Liver (tissue), 3 donors: ENCODE measurements at regions not wholly inside any gene's neighbourhood (a gene's known extent, or its start where the extent isn't known, plus 50 kb on each side); places are given as distances from the start of the nearest gene placed in this dataset.

Source experiments
- EGR1 ChIP-seq, 2 donors: IDR thresholded peaks; 2 replicates each; pipeline ENCODE4 v1.6.1; 2016 to 2018; ENCODE audit warnings: antibody characterized with exemption in 2 of 2, low read depth in 2 of 2
- GABPA ChIP-seq, 2 donors: IDR thresholded peaks in 1 of 2; conservative IDR thresholded peaks in 1 of 2; 2 replicates each; pipeline ENCODE4 v1.6.1; 2016; ENCODE audit warnings: antibody characterized with exemption in 2 of 2, mild to moderate bottlenecking in 1 of 2, moderate library complexity in 1 of 2
- HNF4G ChIP-seq: IDR thresholded peaks from 2 replicates; pipeline ENCODE4 v1.6.1; 2016; ENCODE audit warnings: antibody characterized with exemption
- JUND ChIP-seq, 2 donors: IDR thresholded peaks; 2 replicates each; pipeline ENCODE4 v1.6.1; 2016; ENCODE audit warnings: antibody characterized with exemption in 2 of 2
- RAD21 ChIP-seq, 2 donors: IDR thresholded peaks; 2 replicates each; pipeline ENCODE4 v1.6.1; 2016; ENCODE audit warnings: antibody characterized with exemption in 2 of 2, mild to moderate bottlenecking in 2 of 2
- RXRA ChIP-seq, 2 donors: IDR thresholded peaks; 2 replicates each; pipeline ENCODE4 v1.6.1; 2017 to 2018; ENCODE audit warnings: antibody characterized with exemption in 2 of 2, mild to moderate bottlenecking in 1 of 2
- SP1 ChIP-seq: IDR thresholded peaks from 2 replicates; pipeline ENCODE4 v1.6.1; 2018; ENCODE audit warnings: antibody characterized with exemption, mild to moderate bottlenecking
- TAF1 ChIP-seq: conservative IDR thresholded peaks from 2 replicates; pipeline ENCODE4 v1.6.1; 2016; ENCODE audit warnings: antibody characterized with exemption, mild to moderate bottlenecking
- YY1 ChIP-seq: IDR thresholded peaks from 2 replicates; pipeline ENCODE4 v1.6.1; 2016; ENCODE audit warnings: antibody characterized with exemption, mild to moderate bottlenecking
- TF ChIP-seq, protein P1 (sequence below): fragments of 150-350 bp; IDR thresholded peaks from 2 replicates; pipeline ENCODE4 v1.5.1; 2017; ENCODE audit warnings: improper control_type of control experiment, low read depth, low read length; ENCODE audit not compliant: missing input control
- TF ChIP-seq, protein P2 (sequence below): IDR thresholded peaks from 2 replicates; pipeline ENCODE4 v1.6.1; 2016; ENCODE audit warnings: antibody characterized with exemption, mild to moderate bottlenecking
- TF ChIP-seq, protein P3 (sequence below): IDR thresholded peaks from 2 replicates; pipeline ENCODE4 v1.6.1; 2016; ENCODE audit warnings: antibody characterized with exemption
- TF ChIP-seq, protein P4 (sequence below): IDR thresholded peaks from 2 replicates; pipeline ENCODE4 v1.6.1; 2016; ENCODE audit warnings: antibody characterized with exemption
- TF ChIP-seq, protein P5 (sequence below): IDR thresholded peaks from 2 replicates; pipeline ENCODE4 v1.6.1; 2016; ENCODE audit warnings: antibody characterized with exemption
- donor health status: healthy.
- donor health status: healthy.

DNA sequence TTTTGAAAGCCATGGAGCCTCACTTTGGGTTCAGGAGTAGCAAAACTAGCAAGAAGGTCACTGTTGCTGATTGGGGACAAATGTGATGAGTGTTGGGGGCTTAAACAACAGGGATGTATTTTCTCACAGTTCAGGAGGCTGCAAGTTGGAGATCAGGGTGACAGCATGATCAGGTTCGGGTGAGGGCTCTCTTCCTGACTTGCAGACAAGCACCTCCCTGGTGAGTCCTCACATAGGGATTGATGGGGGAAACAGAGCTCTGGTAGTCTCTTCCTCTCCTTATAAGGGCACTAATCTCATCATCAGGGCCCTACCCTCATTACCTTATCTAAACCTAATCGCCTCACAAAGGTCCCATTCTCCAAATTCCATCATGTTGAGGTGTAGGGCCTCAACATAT, 179.2 kb downstream of the TSHZ3 start:
- TF ChIP-seq JUND (IDR thresholded peaks at IDR 0.05): no peak
- TF ChIP-seq, protein P1, sequence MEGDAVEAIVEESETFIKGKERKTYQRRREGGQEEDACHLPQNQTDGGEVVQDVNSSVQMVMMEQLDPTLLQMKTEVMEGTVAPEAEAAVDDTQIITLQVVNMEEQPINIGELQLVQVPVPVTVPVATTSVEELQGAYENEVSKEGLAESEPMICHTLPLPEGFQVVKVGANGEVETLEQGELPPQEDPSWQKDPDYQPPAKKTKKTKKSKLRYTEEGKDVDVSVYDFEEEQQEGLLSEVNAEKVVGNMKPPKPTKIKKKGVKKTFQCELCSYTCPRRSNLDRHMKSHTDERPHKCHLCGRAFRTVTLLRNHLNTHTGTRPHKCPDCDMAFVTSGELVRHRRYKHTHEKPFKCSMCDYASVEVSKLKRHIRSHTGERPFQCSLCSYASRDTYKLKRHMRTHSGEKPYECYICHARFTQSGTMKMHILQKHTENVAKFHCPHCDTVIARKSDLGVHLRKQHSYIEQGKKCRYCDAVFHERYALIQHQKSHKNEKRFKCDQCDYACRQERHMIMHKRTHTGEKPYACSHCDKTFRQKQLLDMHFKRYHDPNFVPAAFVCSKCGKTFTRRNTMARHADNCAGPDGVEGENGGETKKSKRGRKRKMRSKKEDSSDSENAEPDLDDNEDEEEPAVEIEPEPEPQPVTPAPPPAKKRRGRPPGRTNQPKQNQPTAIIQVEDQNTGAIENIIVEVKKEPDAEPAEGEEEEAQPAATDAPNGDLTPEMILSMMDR: no peak
- TF ChIP-seq, protein P2, sequence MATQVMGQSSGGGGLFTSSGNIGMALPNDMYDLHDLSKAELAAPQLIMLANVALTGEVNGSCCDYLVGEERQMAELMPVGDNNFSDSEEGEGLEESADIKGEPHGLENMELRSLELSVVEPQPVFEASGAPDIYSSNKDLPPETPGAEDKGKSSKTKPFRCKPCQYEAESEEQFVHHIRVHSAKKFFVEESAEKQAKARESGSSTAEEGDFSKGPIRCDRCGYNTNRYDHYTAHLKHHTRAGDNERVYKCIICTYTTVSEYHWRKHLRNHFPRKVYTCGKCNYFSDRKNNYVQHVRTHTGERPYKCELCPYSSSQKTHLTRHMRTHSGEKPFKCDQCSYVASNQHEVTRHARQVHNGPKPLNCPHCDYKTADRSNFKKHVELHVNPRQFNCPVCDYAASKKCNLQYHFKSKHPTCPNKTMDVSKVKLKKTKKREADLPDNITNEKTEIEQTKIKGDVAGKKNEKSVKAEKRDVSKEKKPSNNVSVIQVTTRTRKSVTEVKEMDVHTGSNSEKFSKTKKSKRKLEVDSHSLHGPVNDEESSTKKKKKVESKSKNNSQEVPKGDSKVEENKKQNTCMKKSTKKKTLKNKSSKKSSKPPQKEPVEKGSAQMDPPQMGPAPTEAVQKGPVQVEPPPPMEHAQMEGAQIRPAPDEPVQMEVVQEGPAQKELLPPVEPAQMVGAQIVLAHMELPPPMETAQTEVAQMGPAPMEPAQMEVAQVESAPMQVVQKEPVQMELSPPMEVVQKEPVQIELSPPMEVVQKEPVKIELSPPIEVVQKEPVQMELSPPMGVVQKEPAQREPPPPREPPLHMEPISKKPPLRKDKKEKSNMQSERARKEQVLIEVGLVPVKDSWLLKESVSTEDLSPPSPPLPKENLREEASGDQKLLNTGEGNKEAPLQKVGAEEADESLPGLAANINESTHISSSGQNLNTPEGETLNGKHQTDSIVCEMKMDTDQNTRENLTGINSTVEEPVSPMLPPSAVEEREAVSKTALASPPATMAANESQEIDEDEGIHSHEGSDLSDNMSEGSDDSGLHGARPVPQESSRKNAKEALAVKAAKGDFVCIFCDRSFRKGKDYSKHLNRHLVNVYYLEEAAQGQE: no peak
- no peak for TF ChIP-seq GABPA (IDR thresholded peaks at IDR 0.05 in 1 of 2, conservative IDR thresholded peaks at IDR 0.05 in 1 of 2)
- TF ChIP-seq, protein P3, sequence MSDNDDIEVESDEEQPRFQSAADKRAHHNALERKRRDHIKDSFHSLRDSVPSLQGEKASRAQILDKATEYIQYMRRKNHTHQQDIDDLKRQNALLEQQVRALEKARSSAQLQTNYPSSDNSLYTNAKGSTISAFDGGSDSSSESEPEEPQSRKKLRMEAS: no peak
- no peak for TF ChIP-seq YY1
- TF ChIP-seq SP1: no peak
- no peak for TF ChIP-seq EGR1 (IDR thresholded peaks at IDR 0.05; ENCODE audit: low read depth in 2 of 2)
- no peak for TF ChIP-seq RAD21 (IDR thresholded peaks at IDR 0.05)
- TF ChIP-seq TAF1: no peak
- TF ChIP-seq, protein P4, sequence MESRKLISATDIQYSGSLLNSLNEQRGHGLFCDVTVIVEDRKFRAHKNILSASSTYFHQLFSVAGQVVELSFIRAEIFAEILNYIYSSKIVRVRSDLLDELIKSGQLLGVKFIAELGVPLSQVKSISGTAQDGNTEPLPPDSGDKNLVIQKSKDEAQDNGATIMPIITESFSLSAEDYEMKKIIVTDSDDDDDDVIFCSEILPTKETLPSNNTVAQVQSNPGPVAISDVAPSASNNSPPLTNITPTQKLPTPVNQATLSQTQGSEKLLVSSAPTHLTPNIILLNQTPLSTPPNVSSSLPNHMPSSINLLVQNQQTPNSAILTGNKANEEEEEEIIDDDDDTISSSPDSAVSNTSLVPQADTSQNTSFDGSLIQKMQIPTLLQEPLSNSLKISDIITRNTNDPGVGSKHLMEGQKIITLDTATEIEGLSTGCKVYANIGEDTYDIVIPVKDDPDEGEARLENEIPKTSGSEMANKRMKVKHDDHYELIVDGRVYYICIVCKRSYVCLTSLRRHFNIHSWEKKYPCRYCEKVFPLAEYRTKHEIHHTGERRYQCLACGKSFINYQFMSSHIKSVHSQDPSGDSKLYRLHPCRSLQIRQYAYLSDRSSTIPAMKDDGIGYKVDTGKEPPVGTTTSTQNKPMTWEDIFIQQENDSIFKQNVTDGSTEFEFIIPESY: no peak
- no peak for TF ChIP-seq RXRA (IDR thresholded peaks at IDR 0.05)
- TF ChIP-seq, protein P5, sequence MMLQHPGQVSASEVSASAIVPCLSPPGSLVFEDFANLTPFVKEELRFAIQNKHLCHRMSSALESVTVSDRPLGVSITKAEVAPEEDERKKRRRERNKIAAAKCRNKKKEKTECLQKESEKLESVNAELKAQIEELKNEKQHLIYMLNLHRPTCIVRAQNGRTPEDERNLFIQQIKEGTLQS: no peak
- no peak for TF ChIP-seq HNF4G
